HG02763 (cell line): ENCODE measurements at regions not wholly inside any gene's neighbourhood (a gene's known extent, or its start where the extent isn't known, plus 50 kb on each side); places are given as distances from the start of the nearest gene placed in this dataset.
"Not testable (repeated sequence)": the region's sequence is repeated elsewhere in the genome, so short reads cannot be mapped to it uniquely, and the experiment has no call there.

Experiments
- ATAC-seq: cut with Tn5 transposase; IDR thresholded peaks from one replicate; pipeline ENCODE4 v1.9.1; 2021; ENCODE audit warnings: mild to moderate bottlenecking, moderate library complexity; ENCODE audit not compliant: unreplicated experiment

DNA sequence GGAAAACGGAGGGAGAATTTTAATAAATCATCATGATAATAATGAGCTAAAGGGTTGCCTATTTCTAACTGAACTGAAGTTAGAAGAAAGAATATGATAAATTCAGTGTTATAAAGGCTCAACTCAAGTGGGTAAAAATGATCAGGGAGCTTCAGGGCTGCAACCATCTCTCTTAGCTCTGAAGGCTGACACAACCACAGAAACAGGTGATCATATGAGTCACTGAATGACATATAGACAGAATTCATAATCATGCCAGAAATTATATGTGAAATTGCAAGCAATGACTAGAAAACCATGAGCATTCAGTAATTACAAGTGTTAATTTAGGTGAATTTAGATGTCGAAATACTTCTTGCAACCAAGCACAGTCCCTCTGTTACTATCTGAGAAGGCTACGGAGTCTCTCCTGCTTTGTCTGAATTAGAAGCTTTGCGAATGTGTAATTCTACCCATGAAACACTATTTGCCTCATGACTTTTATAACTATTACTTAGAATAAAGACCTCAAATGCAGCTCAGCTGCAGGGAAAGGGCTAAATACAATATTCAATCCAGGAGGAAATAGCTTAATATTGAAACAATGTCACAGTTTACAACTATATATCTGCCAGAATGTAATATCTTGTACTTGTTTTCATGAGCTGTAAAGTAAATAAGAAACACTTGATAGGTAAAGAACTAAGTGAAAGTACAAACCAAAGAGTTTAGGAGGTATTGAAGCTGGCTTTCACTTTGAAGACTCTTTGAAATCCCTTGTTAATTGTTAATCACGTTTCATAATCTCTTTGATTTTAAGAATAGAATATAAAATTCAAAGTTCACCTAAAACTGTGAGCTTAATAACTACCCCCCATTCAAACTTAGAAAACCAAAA is 1972.6 kb downstream of the ARAP2 start:
- no peak for ATAC-seq

DNA sequence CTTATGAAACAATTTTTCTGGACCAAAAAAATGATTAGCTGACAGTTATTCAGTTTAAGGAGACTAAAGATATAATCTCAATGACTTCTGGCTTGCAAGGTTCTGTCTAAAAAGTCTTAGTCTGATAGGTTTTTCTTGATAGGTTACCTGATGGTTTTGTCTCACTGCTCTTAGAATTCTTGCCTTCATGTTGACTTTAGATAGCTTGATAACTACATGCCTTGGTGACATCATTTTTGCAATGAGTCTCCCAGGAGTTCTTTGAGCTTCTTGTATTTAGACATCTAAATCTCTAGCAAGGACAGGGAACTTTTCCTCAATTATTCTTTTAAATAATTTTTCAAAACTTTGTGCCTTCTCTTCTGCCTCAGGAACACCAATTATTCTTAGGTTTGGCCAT is 1965.3 kb downstream of the ARAP2 start:
- no peak for ATAC-seq

DNA sequence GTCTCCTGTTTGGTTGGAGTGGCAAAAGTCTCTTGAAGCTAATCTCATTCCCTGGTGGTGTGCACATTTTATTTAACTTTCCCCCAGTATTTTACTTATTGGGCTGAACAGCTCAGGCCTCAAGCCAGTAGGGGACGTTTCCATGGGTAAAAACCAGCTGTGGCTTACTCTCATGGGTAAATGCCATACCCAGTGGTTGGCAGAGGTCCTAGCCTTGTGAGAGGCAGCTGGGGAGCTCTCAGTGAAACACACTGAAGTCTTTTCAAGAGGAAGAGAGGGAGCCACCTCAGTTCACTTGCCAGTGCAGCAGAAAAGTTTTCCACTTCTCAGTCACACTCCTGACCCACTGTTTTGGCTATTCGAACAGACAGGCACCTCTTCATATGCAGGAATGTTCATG is 1964.2 kb downstream of the ARAP2 start:
- ATAC-seq = no peak

DNA sequence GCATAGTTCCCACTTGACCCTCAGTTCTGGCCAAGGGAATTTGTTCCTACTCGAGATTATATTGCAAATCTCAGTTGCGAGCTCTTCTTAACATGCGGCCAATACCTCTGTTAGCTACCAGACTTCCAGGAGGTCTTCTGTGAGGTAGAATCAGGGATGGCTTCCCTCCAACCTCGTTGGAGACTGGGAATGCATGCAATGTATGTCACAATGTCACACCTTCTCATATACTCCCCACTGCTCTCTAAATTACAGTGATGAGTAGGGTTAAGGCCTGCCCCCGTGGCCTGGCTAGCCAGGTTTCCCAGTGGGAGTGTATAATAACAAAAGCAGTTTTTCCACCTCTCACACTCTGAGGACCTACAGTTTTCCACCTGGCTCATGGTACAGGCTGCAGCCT is 1962.5 kb downstream of the ARAP2 start:
- ATAC-seq = no peak

DNA sequence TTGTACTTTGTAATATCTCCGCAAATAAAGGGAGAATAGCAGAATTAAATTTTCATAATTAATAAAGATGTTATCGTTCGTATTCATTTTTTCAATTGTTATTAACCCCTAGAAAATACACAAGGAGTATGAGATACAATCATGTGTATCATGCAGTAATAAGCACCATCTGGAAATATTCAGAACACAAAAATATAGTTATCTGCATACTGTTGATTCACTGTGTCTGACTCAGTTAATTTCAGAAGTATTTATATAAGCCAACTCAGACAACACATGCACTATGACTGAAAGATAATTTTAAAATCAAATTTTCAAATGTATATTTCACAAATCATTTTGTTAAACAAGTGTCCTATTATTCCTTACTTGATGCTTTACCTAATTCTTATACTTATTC is 1954.8 kb downstream of the ARAP2 start:
- ATAC-seq = no peak

DNA sequence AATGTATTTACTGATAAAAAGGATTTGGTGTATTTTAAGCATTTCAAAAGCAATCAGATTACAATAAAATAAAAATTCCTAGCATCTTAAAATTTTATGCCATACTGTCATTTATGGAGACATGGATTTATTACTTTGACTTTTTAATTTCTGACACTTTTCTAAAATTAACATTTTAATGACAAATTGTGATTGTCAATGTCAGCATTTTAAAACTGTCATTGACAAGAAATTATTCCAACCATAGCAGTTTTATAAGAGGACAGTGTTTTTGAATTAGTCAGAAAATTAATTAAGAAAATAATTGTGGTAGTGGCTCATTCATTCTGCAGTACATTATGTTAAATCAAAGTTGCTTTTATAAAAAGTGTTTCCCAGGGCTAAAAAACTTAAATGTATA is 1954.4 kb downstream of the ARAP2 start:
- no peak for ATAC-seq

DNA sequence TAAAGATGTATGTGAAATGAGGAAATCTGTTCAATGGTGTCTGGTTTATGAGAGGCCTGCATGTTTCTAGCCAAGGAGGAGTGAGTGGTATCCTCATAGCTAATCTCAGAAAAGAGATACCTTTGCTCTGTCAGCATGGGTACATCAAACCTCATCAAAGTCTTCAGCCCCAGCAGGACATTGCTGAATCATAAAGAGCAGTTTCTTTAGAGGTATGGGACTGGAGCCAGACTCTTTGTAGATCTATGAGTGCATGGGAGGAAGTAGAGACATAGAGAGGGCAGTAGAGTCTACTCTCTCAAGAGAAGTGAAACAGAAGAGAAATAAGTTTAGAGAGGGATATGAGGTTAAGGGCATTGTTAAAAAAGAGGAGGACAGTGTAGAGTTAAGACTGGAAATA is 1950.9 kb downstream of the ARAP2 start:
- ATAC-seq = no peak

DNA sequence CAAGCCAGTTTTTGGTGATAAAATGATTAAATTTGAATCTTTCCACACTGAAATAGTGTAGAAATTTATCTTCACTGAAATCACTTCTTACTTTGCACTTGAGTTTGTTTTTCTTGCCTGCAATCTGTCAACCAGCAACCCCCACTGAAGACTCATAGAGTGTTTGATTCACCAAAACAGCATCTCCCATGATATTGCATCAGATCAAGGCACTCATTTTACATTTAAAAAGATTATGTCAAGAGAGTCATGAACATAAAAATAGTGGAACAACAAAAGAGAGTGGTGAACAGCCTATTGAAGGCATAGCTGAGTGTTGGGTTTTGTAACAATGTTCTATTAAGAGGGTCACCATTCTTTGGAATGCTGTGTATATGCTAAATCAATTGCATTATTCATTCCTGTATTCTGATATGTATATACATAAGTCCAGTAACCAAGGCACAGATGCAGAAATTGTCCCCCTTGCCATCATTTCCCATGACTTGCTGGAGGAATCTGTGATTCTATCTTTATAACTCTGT is 1934.9 kb downstream of the ARAP2 start:
- no peak for ATAC-seq

DNA sequence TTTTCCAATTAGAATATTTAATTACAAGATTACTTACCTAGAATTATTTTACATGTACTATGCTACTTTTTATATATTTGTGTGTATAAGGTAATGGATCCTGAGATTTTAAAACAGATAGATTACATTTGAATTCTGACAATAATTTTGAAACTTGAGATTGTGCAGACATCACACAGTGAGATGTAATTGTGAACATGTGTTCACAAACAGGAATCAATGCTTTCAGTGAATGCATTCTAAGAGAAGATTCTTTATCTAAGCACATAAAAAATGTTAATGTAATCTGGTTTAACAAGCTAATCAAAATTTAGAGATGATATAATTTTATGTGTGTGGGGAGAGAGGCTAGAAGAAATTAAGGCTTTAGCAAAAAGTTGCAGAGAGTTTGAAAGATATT is 1925.5 kb downstream of the ARAP2 start:
- no peak for ATAC-seq

DNA sequence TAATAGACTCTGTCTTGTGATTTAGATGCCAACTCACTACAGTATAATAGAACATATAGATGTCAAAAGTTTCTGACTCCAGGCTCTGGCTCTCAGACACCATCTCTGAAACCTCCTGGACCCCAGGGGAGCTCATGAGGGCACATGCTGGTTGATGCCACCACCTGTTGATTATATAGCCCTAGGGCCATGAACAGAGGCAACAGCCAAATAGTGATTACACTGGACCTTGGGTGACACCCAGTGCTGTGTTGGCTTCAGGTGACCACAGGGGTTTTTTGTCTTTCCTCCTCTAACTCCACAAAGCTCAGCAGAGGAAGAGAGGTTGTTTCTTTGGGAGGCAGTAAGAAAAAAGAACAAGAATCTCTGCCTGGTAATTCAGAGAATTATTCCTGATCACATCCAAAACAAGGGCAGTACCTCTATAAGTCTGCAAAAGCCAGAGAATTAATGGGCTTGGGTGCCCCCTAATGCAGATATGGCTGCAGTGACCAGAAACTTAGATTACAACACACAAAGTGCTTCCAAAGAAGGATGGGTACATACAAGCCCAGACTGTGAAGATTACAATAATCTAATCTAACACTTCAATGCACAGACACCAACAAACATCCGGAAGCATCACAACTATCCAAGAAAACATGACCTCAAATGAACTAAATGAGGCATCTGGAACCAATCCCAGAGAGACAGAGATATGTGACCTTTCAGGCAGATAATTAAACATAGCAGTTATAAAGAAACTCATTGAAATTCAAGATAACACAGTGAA is 1920.6 kb downstream of the ARAP2 start:
- ATAC-seq = no peak

DNA sequence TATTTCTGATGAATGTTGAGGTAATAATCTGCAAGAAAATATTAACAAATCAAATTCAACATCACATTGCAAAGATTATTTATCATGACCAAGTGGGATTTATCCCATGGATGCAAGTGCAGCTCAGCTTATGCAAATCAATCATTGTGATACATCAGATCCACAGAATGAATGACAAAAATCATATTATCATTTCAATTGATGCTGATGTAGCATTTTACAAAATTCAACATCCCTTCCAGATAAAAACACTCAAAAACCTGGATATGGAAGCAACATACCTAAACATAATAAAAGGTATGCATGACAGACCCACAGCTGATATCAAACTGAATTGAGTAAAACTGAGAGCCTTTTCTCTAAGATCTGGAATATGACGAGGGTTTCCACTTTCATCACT is 1915.4 kb downstream of the ARAP2 start:
- ATAC-seq = no peak

DNA sequence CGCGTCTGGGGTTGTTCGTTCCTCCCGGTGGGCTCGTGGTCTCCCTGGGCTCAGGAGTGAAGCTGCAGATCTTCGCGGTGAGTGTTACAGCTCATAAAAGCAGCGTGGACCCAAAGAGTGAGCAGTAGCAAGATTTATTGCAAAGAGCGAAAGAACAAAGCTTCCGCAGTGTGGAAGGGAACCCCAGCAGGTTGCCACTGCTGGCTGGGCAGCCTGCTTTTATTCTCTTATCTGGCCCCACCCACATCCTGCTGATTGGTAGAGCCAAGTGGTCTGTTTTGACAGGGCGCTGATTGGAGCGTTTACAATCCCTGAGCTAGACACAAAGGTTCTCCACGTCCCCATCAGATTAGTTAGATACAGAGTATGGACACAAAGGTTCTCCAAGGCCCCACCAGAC is 1909.2 kb downstream of the ARAP2 start:
- not testable (repeated sequence) for ATAC-seq

DNA sequence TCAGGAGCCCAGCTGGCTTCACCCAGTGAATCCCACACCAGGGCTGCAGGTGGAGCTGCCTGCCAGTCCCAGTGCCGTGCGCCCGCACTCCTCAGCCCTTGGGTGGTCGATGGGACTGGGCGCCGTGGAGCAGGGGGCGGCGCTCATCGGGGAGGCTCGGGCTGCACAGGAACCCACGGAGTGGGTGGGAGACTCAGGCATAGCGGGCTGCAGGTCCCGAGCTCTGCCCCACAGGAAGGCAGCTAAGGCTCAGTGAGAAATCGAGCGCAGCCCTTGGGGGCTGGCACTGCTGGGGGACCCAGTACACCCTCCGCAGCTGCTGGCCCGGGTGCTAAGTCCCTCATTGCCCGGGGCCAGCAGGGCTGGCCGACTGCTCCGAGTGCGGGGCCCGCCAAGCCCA is 1908.8 kb downstream of the ARAP2 start:
- ATAC-seq = not testable (repeated sequence)

DNA sequence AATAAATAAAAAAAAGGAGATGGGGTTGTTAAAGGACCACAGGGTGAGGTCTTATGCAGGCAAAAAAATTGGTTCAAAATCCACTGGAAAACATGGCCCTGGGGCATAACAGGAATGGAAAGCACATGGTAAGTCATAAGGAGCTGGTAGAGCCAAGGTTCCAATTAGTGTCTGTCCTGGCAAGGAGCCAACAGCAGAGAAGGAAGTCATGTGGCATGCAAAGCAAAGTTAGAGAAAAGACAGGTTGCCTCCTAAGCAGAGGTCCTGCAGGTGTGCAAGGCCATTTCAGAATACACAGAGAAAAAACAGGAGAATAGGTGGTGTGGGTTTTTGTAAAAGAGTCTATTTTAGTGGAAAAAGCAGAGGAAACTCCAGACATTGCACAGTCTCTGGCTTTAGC is 1881.7 kb downstream of the ARAP2 start:
- no peak for ATAC-seq

DNA sequence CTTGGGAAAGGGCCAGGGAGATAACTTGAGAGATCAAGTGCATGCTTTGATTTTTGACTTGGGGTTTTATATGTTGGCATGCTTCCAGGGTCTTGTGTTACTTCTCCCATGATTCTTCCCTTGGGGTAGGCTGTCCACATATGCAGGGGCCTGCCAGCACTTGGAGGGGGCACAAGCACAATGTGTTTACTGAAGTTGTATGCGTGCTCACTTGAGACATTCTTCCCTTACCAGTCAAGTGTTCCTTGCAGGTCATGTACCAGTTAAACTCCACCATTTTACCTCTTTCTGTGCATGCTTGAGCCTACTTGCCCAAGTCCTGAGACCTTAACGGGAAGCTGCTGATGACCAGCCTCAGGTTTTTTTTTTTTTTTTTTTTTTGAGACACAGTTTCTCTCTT is 1880.5 kb downstream of the ARAP2 start:
- no peak for ATAC-seq

DNA sequence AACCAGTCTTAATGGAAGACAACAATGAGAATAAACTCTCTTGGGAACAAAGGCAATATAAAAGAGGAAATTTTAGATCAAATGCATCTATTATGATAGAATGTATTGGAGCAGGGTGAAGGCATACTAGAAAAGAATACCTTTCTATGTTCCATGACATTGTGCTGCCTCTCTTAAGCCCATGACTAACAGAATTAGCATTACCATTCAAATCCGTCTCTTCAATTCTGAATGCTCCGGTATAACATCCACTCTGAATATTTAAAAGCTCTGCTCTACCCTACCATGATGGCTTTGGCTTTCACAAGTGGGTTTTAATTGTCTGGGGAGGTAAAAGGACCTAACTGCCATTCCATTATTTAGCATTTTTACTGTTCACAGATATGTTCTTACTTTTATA is 1878.4 kb downstream of the ARAP2 start:
- ATAC-seq = no peak

DNA sequence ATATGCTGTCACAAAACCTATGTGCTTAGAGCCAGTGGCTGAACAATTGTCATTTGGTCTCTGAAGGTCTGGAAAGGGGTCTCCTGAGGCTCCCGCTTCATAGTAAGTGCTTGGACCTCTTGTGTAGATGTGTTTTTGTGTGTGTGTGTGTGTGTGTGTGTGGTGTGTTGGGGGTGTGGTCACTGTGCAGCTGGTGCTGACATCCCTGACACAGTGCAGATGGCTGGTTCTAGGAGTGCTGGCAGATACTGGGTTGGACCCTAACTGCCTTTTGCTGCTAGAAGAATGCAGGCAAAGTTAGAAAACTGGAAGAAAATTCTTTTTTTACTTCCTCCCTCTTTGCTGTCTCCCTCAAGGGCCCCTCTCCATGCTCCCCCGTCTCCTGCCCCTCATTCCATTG is 1872.6 kb downstream of the ARAP2 start:
- no peak for ATAC-seq

DNA sequence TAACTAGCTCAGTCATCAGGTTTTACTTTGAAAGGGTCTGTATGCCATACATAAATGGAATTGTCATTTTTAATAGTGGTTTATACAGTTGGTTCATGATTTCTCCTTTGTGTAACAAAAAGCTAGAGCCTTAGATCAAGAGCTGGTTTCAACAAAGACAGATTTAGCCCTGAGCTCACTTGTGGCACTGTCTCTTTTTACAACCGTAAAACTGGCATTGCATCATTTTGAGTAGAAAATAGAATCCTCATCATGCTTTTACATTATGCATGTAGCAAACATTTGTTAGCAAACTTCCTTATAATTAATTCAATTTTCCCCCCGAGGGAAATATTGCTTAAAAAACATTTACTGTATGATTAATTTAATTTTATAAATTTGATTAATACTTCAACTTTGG is 1871.5 kb downstream of the ARAP2 start:
- ATAC-seq = no peak

DNA sequence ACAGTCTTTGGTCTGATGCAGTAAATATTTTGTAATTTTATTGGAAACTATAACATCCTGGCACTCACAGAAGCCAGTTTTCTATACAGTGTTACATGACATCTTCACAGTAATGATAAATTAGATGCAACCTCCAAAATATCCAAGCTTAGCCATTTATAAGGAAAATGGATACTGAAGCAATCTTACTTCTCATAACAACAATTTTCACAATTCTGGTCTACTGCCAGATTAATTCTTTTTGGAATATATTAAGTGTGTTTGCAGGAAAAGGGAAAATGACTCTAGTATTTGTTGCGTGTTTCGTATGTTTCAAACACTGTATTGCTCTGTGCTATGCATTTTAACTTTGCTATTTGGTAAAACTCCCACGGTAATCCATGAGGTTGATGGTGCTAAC is 1870.9 kb downstream of the ARAP2 start:
- ATAC-seq = no peak

DNA sequence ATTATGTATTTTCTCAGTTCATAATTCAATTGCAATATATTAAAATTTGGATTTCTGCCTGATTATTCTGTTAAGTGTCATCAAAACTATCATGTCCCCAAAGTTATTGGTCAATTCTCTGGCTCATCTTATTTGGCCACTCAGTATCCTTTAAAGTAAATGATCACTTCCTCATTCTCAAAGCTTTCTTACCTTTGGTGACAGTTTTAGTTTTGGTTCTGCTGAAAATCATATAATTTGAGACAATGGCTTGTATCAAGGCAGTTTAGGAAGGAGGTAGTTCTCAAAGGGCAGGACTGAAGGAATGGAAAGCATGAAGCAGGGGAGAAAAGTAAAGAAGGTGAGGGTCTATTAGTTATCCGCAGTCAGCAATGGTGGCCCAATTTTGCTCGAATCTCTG is 1832.1 kb downstream of the ARAP2 start:
- no peak for ATAC-seq

DNA sequence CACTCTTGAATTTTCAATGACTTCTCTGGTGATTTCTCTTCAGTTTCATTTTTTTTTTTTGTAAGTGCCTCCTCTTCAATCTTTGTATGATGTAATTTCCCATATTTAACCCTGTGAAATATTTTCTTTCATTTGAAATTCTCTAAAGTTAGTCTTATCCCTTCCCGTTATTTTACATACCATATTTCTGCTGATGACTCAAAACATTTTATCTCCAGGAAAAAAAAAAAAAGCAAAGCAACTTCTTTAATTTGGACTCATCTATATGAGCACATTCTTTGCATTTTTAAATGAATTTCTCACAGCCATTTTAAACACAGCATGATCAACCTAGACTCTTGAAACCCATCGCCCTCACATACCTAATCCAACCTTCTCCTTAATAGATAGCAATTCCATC is 1831.4 kb downstream of the ARAP2 start:
- no peak for ATAC-seq

DNA sequence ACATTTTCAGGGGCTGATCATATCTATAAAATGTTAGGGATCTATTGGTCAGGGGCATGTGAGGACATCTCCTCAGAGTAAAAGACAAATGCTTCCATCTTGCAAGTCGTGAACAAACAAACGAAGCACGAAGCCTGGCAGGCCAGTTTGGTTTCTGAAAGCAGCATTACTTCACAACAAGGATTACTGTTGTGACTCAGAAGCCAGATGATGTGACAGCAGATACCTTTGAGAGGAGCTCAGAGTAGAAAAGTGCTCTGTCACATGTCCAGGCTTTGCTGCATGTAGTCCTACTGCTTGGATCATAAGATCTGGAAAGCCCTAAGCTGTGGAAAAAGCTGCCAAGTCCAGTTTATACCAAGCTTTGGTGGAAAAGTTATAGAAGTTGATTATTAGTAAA is 1827.2 kb downstream of the ARAP2 start:
- ATAC-seq = no peak
